ENCODE measurements at regions not wholly inside any gene's neighbourhood (a gene's known extent, or its start where the extent isn't known, plus 50 kb on each side); places are given as distances from the start of the nearest gene placed in this dataset.
"Not testable (repeated sequence)": the region's sequence is repeated elsewhere in the genome, so short reads cannot be mapped to it uniquely, and the experiment has no call there.

GRCh38 chr15:87671289-87671688 is 585.2 kb downstream of the NTRK3 start:
- DNase-seq (ENCODE audit: insufficient read length, low spot score): no peak
- TF ChIP-seq POU2F2 (IDR thresholded peaks at IDR 0.05; ENCODE audit: low read depth, low read length) (no peak), TAF1 (IDR thresholded peaks at IDR 0.05; ENCODE audit: low read depth, low read length) (no peak), POLR2AphosphoS5 (IDR thresholded peaks at IDR 0.05; ENCODE audit: low read depth, low read length) (no peak), SPI1 (IDR thresholded peaks at IDR 0.05; ENCODE audit: low read depth, low read length) (no peak), POLR2A (IDR thresholded peaks at IDR 0.05; ENCODE audit: low read depth, low read length) (no peak), PAX5 (IDR thresholded peaks at IDR 0.05; ENCODE audit: insufficient read depth, low read length, severe bottlenecking) (no peak)
- no peak for FAIRE-seq

GRCh38 chr15:87669846-87670245 is 586.7 kb downstream of the NTRK3 start:
- no peak for TF ChIP-seq POLR2A (IDR thresholded peaks at IDR 0.05; ENCODE audit: low read depth, low read length)
- no peak for TF ChIP-seq TAF1 (IDR thresholded peaks at IDR 0.05; ENCODE audit: low read depth, low read length)
- no peak for TF ChIP-seq POU2F2 (IDR thresholded peaks at IDR 0.05; ENCODE audit: low read depth, low read length)
- TF ChIP-seq PAX5 (IDR thresholded peaks at IDR 0.05; ENCODE audit: insufficient read depth, low read length, severe bottlenecking): no peak
- no peak for TF ChIP-seq POLR2AphosphoS5 (IDR thresholded peaks at IDR 0.05; ENCODE audit: low read depth, low read length)
- FAIRE-seq (no peak), DNase-seq (ENCODE audit: insufficient read length, low spot score) (no peak)

- DNase-seq (ENCODE audit: insufficient read length, low spot score): not testable (repeated sequence)
Measured at GRCh38 chr15:87668768-87669564, 587.6 kb downstream of the NTRK3 start.

GRCh38 chr15:87667643-87668042 is 588.9 kb downstream of the NTRK3 start:
- DNase-seq (ENCODE audit: insufficient read length, low spot score): no peak
- FAIRE-seq: no peak
- TF ChIP-seq POLR2AphosphoS5 (IDR thresholded peaks at IDR 0.05; ENCODE audit: low read depth, low read length) (no peak), POLR2A (IDR thresholded peaks at IDR 0.05; ENCODE audit: low read depth, low read length) (no peak)

More at GRCh38 chr15:87668768-87669564, 587.6 kb downstream of the NTRK3 start:
- not testable (repeated sequence) for FAIRE-seq

- TF ChIP-seq POU2F2 (IDR thresholded peaks at IDR 0.05; ENCODE audit: low read depth, low read length) (no peak), TAF1 (IDR thresholded peaks at IDR 0.05; ENCODE audit: low read depth, low read length) (no peak), POLR2A (IDR thresholded peaks at IDR 0.05; ENCODE audit: low read depth, low read length) (no peak), POLR2AphosphoS5 (IDR thresholded peaks at IDR 0.05; ENCODE audit: low read depth, low read length) (no peak), PAX5 (IDR thresholded peaks at IDR 0.05; ENCODE audit: insufficient read depth, low read length, severe bottlenecking) (no peak), SPI1 (IDR thresholded peaks at IDR 0.05; ENCODE audit: low read depth, low read length) (no peak)
- FAIRE-seq (no peak), DNase-seq (ENCODE audit: insufficient read length, low spot score) (no peak)
Measured at GRCh38 chr15:87662575-87662974, 594.0 kb downstream of the NTRK3 start.

- FAIRE-seq (no peak), DNase-seq (ENCODE audit: insufficient read length, low spot score) (no peak)
- no peak for TF ChIP-seq SPI1 (IDR thresholded peaks at IDR 0.05; ENCODE audit: low read depth, low read length)
- no peak for TF ChIP-seq POLR2AphosphoS5 (IDR thresholded peaks at IDR 0.05; ENCODE audit: low read depth, low read length)
- no peak for TF ChIP-seq TAF1 (IDR thresholded peaks at IDR 0.05; ENCODE audit: low read depth, low read length)
- TF ChIP-seq POLR2A (IDR thresholded peaks at IDR 0.05; ENCODE audit: low read depth, low read length): no peak
- no peak for TF ChIP-seq POU2F2 (IDR thresholded peaks at IDR 0.05; ENCODE audit: low read depth, low read length)
- TF ChIP-seq PAX5 (IDR thresholded peaks at IDR 0.05; ENCODE audit: insufficient read depth, low read length, severe bottlenecking): no peak
Measured at GRCh38 chr15:87661454-87662355, 594.8 kb downstream of the NTRK3 start.

GRCh38 chr15:87660251-87661129 is 596.0 kb downstream of the NTRK3 start:
- DNase-seq (ENCODE audit: insufficient read length, low spot score) (no peak), FAIRE-seq (no peak)
- no peak for TF ChIP-seq SPI1 (IDR thresholded peaks at IDR 0.05; ENCODE audit: low read depth, low read length)
- TF ChIP-seq POU2F2 (IDR thresholded peaks at IDR 0.05; ENCODE audit: low read depth, low read length): no peak
- TF ChIP-seq POLR2A (IDR thresholded peaks at IDR 0.05; ENCODE audit: low read depth, low read length): no peak
- no peak for TF ChIP-seq POLR2AphosphoS5 (IDR thresholded peaks at IDR 0.05; ENCODE audit: low read depth, low read length)
- no peak for TF ChIP-seq TAF1 (IDR thresholded peaks at IDR 0.05; ENCODE audit: low read depth, low read length)
- no peak for TF ChIP-seq PAX5 (IDR thresholded peaks at IDR 0.05; ENCODE audit: insufficient read depth, low read length, severe bottlenecking)

- DNase-seq (ENCODE audit: insufficient read length, low spot score): no peak
- FAIRE-seq: no peak
Measured at GRCh38 chr15:87656372-87656771, 600.2 kb downstream of the NTRK3 start.

GRCh38 chr15:87653646-87654045 is 602.9 kb downstream of the NTRK3 start:
- no peak for FAIRE-seq
- TF ChIP-seq POU2F2 (IDR thresholded peaks at IDR 0.05; ENCODE audit: low read depth, low read length) (no peak), PAX5 (IDR thresholded peaks at IDR 0.05; ENCODE audit: insufficient read depth, low read length, severe bottlenecking) (no peak), POLR2A (IDR thresholded peaks at IDR 0.05; ENCODE audit: low read depth, low read length) (no peak), SPI1 (IDR thresholded peaks at IDR 0.05; ENCODE audit: low read depth, low read length) (no peak), POLR2AphosphoS5 (IDR thresholded peaks at IDR 0.05; ENCODE audit: low read depth, low read length) (no peak), TAF1 (IDR thresholded peaks at IDR 0.05; ENCODE audit: low read depth, low read length) (no peak)
- DNase-seq (ENCODE audit: insufficient read length, low spot score): no peak

More at GRCh38 chr15:87656372-87656771, 600.2 kb downstream of the NTRK3 start:
- TF ChIP-seq PAX5 (IDR thresholded peaks at IDR 0.05; ENCODE audit: insufficient read depth, low read length, severe bottlenecking) (no peak), POLR2AphosphoS5 (IDR thresholded peaks at IDR 0.05; ENCODE audit: low read depth, low read length) (no peak), TAF1 (IDR thresholded peaks at IDR 0.05; ENCODE audit: low read depth, low read length) (no peak), SPI1 (IDR thresholded peaks at IDR 0.05; ENCODE audit: low read depth, low read length) (no peak), POLR2A (IDR thresholded peaks at IDR 0.05; ENCODE audit: low read depth, low read length) (no peak), POU2F2 (IDR thresholded peaks at IDR 0.05; ENCODE audit: low read depth, low read length) (no peak)
